Right cardiac atrium (tissue), 5 donors: ENCODE measurements at regions not wholly inside any gene's neighbourhood (a gene's known extent, or its start where the extent isn't known, plus 50 kb on each side); places are given as distances from the start of the nearest gene placed in this dataset.

Experiments used
- ATAC-seq, 2 donors: fragments of 200-7000 bp; cut with Tn5 transposase; one replicate each; pipeline versions ENCODE4 v1.8.0 to v1.9.1; 2020; ENCODE audit warnings: moderate library complexity in 2 of 2, mild to moderate bottlenecking in 1 of 2
- DNase-seq, 3 donors: peaks; one replicate each; pipeline ENCODE4 v3.0.0-alpha.2; 2020
- H3K27ac ChIP-seq: one replicate; pipeline ENCODE4 v1.5.1; 2013; ENCODE audit warnings: mild to moderate bottlenecking, low read length, control low read depth, moderate library complexity
- H3K27me3 ChIP-seq: one replicate; pipeline ENCODE4 v1.6.1; 2013; ENCODE audit not compliant: control insufficient read depth, insufficient read depth
- H3K4me1 ChIP-seq: one replicate; pipeline ENCODE4 v1.6.1; 2013; ENCODE audit warnings: low read length; ENCODE audit not compliant: control insufficient read depth, insufficient read depth
- H3K4me3 ChIP-seq: one replicate; pipeline ENCODE4 v1.5.1; 2013; ENCODE audit warnings: low read length, control low read depth
- H3K9me3 ChIP-seq: one replicate; pipeline ENCODE4 v1.6.1; 2013; ENCODE audit warnings: low read length; ENCODE audit not compliant: control insufficient read depth
- WGBS: extraction: QIAGEN DNeasy Blood & Tissue Kit; methylation state at CpG from one replicate; pipeline ENCODE4 v1.1.7; 2013; 5-methylcytosine and 5-hydroxymethylcytosine counted together
- intact Hi-C, 4 donors: fragments of 100-400 bp; cut with DNase I; formaldehyde crosslinking; loops; one replicate each; pipeline versions ENCODE4 v1.11.0 to v1.14.0; 2022 to 2023
- donor health status: healthy with polysubstance abuse.
- donor health status: DM: no; HTN: yes; CAD: no.
- donor health status: DM: no; HTN: no; CAD: no.
- donor health status: DM: no; HTN: yes; CAD: no; lungs with severe emphysema.
- donor health status: DM: yes; HTN: yes; CAD: no.

- Histone ChIP-seq H3K4me1 (no peaks in the 10 kb centered on the region), H3K9me3 (no peaks in the 10 kb centered on the region), H3K27me3 (no peaks in the 10 kb centered on the region), H3K27ac (no peak overlapping the region), H3K4me3 (no peak overlapping the region)
- intact Hi-C loops, result no loop called here
- ATAC-seq (no peak), DNase-seq (no peak)
- 78% methylated on average over 14 of the region's 14 CpGs for WGBS
Measured at GRCh38 chr17:79362772-79363305, 248.0 kb downstream of the RBFOX3 start.

GRCh38 chr17:79361873-79362771 lies 248.7 kb downstream of the RBFOX3 start:
- H3K27ac ChIP-seq, result no peak overlapping the region

GRCh38 chr17:79361221-79361734 lies 249.6 kb downstream of the RBFOX3 start:
- no peak for ATAC-seq
- 69% methylated on average over 12 of the region's 12 CpGs for WGBS
- H3K27ac ChIP-seq, result no peak overlapping the region
- intact Hi-C loops, result no loop called here
- DNase-seq, result no peak
- no peak overlapping the region for H3K4me3 ChIP-seq
- no peaks in the 10 kb centered on the region for H3K4me1 ChIP-seq
- H3K27me3 ChIP-seq, result no peaks in the 10 kb centered on the region
- no peaks in the 10 kb centered on the region for H3K9me3 ChIP-seq

More at GRCh38 chr17:79361873-79362771, 248.7 kb downstream of the RBFOX3 start:
- Histone ChIP-seq H3K4me3 (no peak overlapping the region), H3K4me1 (no peaks in the 10 kb centered on the region), H3K27me3 (no peaks in the 10 kb centered on the region), H3K9me3 (no peaks in the 10 kb centered on the region)
- intact Hi-C loops, result no loop called here
- 61% methylated on average over 29 of the region's 29 CpGs for WGBS
- DNase-seq (no peak), ATAC-seq (no peak)

GRCh38 chr17:79360196-79360595 lies 250.7 kb downstream of the RBFOX3 start:
- Histone ChIP-seq H3K4me1 (no peaks in the 10 kb centered on the region), H3K4me3 (no peak overlapping the region), H3K27me3 (no peaks in the 10 kb centered on the region), H3K27ac (no peak overlapping the region), H3K9me3 (no peaks in the 10 kb centered on the region)
- DNase-seq (no peak), ATAC-seq (no peak)
- intact Hi-C loops, result no loop called here
- WGBS, result 80% methylated on average over 17 of the region's 17 CpGs

- H3K27me3 ChIP-seq, result no peaks in the 10 kb centered on the region
- no peak for DNase-seq
- ATAC-seq, result no peak
- H3K4me3 ChIP-seq, result no peak overlapping the region
- intact Hi-C loops, result no loop called here
- H3K9me3 ChIP-seq, result no peaks in the 10 kb centered on the region
- H3K4me1 ChIP-seq, result no peaks in the 10 kb centered on the region
- H3K27ac ChIP-seq, result no peak overlapping the region
- 73% methylated on average over 16 of the region's 16 CpGs for WGBS
Measured at GRCh38 chr17:79356839-79357447, 253.9 kb downstream of the RBFOX3 start.

- 61% methylated on average over 12 of the region's 12 CpGs for WGBS
- DNase-seq (no peak), ATAC-seq (no peak)
- Histone ChIP-seq H3K9me3 (no peaks in the 10 kb centered on the region), H3K4me1 (no peaks in the 10 kb centered on the region), H3K27me3 (no peaks in the 10 kb centered on the region), H3K27ac (no peak overlapping the region), H3K4me3 (no peak overlapping the region)
- intact Hi-C loops, result no loop called here
Measured at GRCh38 chr17:79355165-79355564, 255.7 kb downstream of the RBFOX3 start.

- H3K27me3 ChIP-seq, result no peaks in the 10 kb centered on the region
- no peak overlapping the region for H3K4me3 ChIP-seq
- H3K9me3 ChIP-seq, result no peaks in the 10 kb centered on the region
- ATAC-seq (no peak), DNase-seq (no peak)
- no peak overlapping the region for H3K27ac ChIP-seq
- WGBS, result 80% methylated on average over 15 of the region's 15 CpGs
- no peaks in the 10 kb centered on the region for H3K4me1 ChIP-seq
- intact Hi-C loops, result no loop called here
Measured at GRCh38 chr17:79354173-79354820, 256.6 kb downstream of the RBFOX3 start.

- WGBS, result 71% methylated on average over 14 of the region's 14 CpGs
- intact Hi-C loops, result no loop called here
- Histone ChIP-seq H3K4me3 (no peak overlapping the region), H3K4me1 (no peaks in the 10 kb centered on the region), H3K9me3 (no peaks in the 10 kb centered on the region), H3K27me3 (no peaks in the 10 kb centered on the region), H3K27ac (no peak overlapping the region)
- ATAC-seq (no peak), DNase-seq (no peak)
Measured at GRCh38 chr17:79353548-79353947, 257.3 kb downstream of the RBFOX3 start.

- WGBS, result 75% methylated on average over 8 of the region's 8 CpGs
- ATAC-seq, result no peak
- no peak for DNase-seq
Measured at GRCh38 chr17:79353016-79353415, 257.8 kb downstream of the RBFOX3 start.

GRCh38 chr17:79350533-79350932 lies 260.3 kb downstream of the RBFOX3 start:
- intact Hi-C loops, result no loop called here
- no peaks in the 10 kb centered on the region for H3K27me3 ChIP-seq
- WGBS, result 88% methylated on average over 7 of the region's 7 CpGs

More at GRCh38 chr17:79353016-79353415, 257.8 kb downstream of the RBFOX3 start:
- Histone ChIP-seq H3K4me3 (no peak overlapping the region), H3K4me1 (no peaks in the 10 kb centered on the region), H3K9me3 (no peaks in the 10 kb centered on the region), H3K27ac (no peak overlapping the region), H3K27me3 (no peaks in the 10 kb centered on the region)
- intact Hi-C loops, result no loop called here

More at GRCh38 chr17:79350533-79350932, 260.3 kb downstream of the RBFOX3 start:
- Histone ChIP-seq H3K4me1 (no peaks in the 10 kb centered on the region), H3K9me3 (no peaks in the 10 kb centered on the region), H3K4me3 (no peak overlapping the region), H3K27ac (no peak overlapping the region)
- ATAC-seq (no peak), DNase-seq (no peak)
